Ectodermal cell (in vitro differentiated cells): ENCODE measurements at regions not wholly inside any gene's neighbourhood (a gene's known extent, or its start where the extent isn't known, plus 50 kb on each side); places are given as distances from the start of the nearest gene placed in this dataset.

ENCODE experiments used
- H3K27ac ChIP-seq: 2 replicates; pipeline ENCODE4 v1.7.0; 2013; ENCODE audit warnings: mild to moderate bottlenecking, low read depth, low read length; ENCODE audit not compliant: insufficient read depth, poor library complexity, severe bottlenecking
- H3K27me3 ChIP-seq: 2 replicates; pipeline ENCODE4 v1.7.0; 2013; ENCODE audit warnings: mild to moderate bottlenecking, low read length; ENCODE audit not compliant: insufficient read depth, control insufficient read depth, poor library complexity, severe bottlenecking
- H3K36me3 ChIP-seq: one replicate; pipeline ENCODE4 v1.7.0; 2013; ENCODE audit warnings: low read length; ENCODE audit not compliant: control insufficient read depth, insufficient read depth
- H3K4me1 ChIP-seq: one replicate; pipeline ENCODE4 v1.7.0; 2013; ENCODE audit warnings: low read length; ENCODE audit not compliant: control insufficient read depth, insufficient read depth
- H3K4me3 ChIP-seq: 2 replicates; pipeline ENCODE4 v1.7.0; 2013; ENCODE audit warnings: low read depth, low read length, control low read depth; ENCODE audit not compliant: insufficient read depth
- H3K9me3 ChIP-seq: 2 replicates; pipeline ENCODE4 v1.7.0; 2013; ENCODE audit warnings: mild to moderate bottlenecking, low read length, moderate library complexity; ENCODE audit not compliant: control insufficient read depth
- WGBS, 2 experiments: methylation state at CpG; one replicate each; pipeline ENCODE4 v1.1.7; 2013; ENCODE audit warnings: missing lambda C conversion rate in 2 of 2; 5-methylcytosine and 5-hydroxymethylcytosine counted together

DNA sequence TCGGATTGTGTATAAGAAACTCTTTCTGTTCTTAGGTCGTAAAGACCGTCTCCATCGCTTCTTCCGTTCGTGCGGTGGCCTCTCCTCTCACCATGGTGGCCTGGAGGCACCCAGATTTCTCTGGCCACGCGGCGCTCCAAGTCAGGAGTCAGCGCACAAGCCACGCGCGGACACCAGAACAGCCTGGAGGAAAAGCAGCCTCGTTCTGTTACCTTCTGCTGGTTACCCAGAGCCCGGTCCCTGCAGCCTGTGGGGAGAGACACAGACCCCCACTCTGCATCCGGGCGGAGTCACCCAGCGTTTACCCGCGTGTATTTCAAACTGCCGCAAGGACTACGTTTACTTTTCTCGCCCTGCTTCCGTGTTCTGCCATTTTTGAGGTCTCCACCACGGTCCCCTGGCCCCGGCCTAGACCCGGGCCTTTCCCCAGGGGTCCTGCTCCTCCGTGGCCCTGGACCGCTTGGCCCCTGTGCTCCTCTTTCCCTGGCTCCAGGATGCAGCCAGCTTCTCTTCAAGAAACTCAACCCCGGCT, 776.1 kb downstream of the BRD1 start:
- Histone ChIP-seq H3K9me3 (no peaks in the 10 kb centered on the region), H3K27ac (no peak overlapping the region), H3K4me1 (no peaks in the 10 kb centered on the region), H3K27me3 (no peaks in the 10 kb centered on the region), H3K36me3 (no peaks in the 10 kb centered on the region), H3K4me3 (no peak overlapping the region)
- WGBS, 2 experiments: 96% methylated on average over 31 of the region's 31 CpGs

DNA sequence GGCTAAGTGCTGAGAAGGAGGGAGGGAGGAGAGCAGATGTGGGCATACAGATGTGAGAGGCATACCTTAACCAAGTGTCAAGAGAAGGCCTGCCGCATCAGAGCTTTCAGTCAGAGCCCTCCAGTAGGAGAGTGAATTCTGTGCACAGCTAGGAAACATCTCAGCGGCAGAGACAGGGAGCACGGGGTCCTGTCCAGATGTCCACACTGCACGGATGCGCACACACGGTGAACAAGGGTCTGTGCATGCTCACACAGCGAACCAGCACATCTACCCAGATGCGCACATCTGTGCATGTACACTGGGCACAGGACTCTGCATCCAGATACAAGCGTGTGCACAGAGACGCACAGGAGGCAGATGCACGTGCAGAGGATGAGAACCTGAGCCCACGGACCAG, 778.0 kb downstream of the BRD1 start:
- 95% methylated on average over 12 of the region's 12 CpGs for WGBS, 2 experiments
- no peaks in the 10 kb centered on the region for H3K4me1 ChIP-seq
- no peak overlapping the region for H3K27ac ChIP-seq

DNA sequence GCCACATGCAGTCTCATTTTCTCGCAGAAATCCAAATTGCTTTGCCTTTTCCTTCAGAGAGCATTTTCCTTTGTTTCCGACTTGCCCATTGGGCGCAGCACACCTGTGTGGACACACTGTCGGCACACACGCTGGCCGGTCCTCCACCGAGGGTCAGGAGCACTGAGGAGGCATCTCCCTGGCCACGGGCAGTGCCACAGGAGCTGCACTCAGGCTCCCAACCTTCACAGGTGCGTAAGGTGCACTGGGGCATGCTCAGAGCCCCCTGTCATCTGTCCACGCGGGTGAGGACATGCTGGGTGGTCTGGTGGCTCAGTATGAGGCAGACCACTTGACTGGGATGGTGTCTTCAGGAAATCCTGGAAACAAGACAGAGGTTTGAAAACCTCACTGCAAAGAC, 779.1 kb downstream of the BRD1 start:
- Histone ChIP-seq H3K27me3 (no peaks in the 10 kb centered on the region), H3K4me1 (no peaks in the 10 kb centered on the region), H3K4me3 (no peak overlapping the region), H3K36me3 (no peaks in the 10 kb centered on the region), H3K9me3 (no peaks in the 10 kb centered on the region), H3K27ac (no peak overlapping the region)
- WGBS, 2 experiments: 86% methylated on average over 11 of the region's 11 CpGs

More for the DNA sequence above, 778.0 kb downstream of the BRD1 start:
- no peaks in the 10 kb centered on the region for H3K27me3 ChIP-seq
- H3K36me3 ChIP-seq: no peaks in the 10 kb centered on the region
- H3K9me3 ChIP-seq: no peaks in the 10 kb centered on the region
- no peak overlapping the region for H3K4me3 ChIP-seq

DNA sequence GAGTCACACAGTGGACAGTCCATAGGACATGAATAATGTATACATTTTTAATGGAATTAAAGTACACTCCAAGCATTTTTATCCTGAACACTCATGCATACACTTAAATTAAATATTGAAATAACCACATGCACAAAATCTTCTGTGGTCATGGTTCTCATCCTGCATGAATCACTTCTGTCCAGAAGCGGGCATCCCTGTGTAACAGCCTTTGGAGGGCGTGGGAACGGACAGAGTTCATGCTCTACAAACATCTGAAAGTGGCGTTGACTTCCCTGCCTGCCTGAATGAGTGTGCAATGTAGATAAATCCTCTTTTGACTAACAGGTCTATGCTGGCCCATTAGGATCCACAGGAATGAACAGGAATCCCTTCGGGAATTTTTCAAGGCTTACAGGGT, 780.2 kb downstream of the BRD1 start:
- no peaks in the 10 kb centered on the region for H3K4me1 ChIP-seq
- no peak overlapping the region for H3K4me3 ChIP-seq
- H3K36me3 ChIP-seq: no peaks in the 10 kb centered on the region
- H3K27ac ChIP-seq: no peak overlapping the region
- no peaks in the 10 kb centered on the region for H3K27me3 ChIP-seq
- H3K9me3 ChIP-seq: no peaks in the 10 kb centered on the region
- 96% methylated on average over 5 of the region's 5 CpGs for WGBS, 2 experiments

DNA sequence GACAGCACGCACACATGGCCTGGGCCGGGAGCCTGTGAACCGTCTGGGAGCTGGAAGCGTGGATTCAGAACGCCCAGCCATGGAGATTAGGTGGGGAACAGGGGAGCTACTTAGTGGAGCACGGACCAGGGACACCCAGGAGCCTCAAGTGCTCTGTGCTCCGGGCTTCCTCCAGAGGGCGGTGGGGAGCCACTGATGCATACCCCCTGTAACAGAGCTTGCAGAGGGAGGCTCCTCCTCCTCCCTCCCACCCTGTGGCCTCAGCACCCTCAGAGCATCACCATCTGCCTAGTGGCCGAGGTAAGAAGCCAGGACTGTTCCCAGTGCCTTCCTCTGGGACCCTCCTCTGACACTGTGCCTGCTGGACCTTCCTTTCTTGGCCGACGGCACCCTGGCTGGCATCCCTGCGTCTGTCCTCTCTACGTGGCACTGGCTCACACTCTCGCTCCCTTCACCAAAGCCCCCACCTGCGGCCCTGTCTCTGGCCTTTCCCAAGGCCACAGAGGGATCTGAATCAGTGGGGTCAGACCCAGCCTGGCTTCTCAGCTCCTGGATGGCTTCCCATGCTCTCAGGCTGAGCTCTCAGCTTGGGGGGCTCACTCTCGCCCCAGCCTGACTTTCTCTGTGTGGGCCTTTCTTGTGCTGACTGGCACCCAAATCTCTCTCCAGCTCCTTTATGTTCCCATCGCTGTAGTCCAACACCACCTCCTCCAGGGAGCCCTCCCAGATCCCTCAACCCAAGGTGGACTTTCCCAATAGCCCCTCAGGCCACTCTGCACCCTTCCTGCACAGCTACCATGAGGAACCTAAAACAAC, 780.9 kb downstream of the BRD1 start:
- no peak overlapping the region for H3K4me3 ChIP-seq
- 53 to 54% methylated on average over 17 of the region's 17 CpGs for WGBS, 2 experiments
- no peak overlapping the region for H3K27ac ChIP-seq
- H3K4me1 ChIP-seq: no peaks in the 10 kb centered on the region
- no peaks in the 10 kb centered on the region for H3K27me3 ChIP-seq
- no peaks in the 10 kb centered on the region for H3K9me3 ChIP-seq
- H3K36me3 ChIP-seq: no peaks in the 10 kb centered on the region

DNA sequence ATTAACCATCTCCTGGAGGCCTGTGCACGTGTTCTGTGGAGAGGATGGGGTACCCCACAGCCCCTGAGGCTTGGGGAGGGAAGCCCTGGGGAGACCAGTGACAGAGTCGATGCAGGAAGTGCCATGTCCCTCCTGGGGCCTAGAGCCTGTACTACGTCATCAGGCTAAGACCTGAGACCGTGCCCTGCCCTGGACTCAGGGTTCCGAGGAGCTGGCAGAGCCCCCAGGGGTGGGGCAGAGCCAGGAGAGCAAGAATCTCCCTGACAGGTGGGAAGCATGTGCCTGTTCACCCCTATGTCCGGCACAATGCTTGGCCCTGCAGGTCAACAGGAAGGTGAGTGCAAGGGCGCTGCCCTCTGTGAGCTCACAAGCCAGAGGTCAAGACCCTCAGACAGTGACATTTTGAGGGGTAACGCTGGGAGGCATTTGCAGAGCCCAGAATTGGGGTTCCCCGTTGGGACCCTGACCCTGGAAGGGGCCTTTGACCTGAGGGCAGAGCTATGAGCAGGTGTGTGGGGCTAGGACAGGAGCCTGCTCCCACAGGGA, 781.6 kb downstream of the BRD1 start:
- Histone ChIP-seq H3K9me3 (no peaks in the 10 kb centered on the region), H3K4me3 (no peak overlapping the region), H3K27me3 (no peaks in the 10 kb centered on the region), H3K27ac (no peak overlapping the region), H3K4me1 (no peaks in the 10 kb centered on the region), H3K36me3 (no peaks in the 10 kb centered on the region)
- WGBS, 2 experiments: 79 to 81% methylated on average over 9 of the region's 9 CpGs

DNA sequence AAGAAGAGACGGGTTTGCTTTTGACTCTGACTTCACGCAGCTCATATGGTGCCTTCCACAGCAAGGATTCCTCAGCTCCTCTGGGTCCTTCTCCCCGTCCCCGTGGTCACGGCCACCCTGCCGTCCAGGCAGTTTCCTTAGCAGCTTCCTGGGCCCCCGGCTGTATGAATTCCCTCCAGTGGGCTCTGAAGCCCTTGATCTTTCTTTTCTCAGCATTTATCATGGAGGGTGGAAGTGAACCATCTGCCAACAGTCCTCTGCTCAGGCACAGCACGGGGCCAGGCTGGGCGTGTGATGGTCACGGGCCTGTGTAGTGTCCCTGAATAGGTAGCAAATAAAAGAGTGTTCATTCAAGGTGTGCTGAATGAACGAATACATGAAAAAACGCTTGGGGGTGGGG, 782.4 kb downstream of the BRD1 start:
- WGBS, 2 experiments: 95% methylated on average over 12 of the region's 12 CpGs
- Histone ChIP-seq H3K27me3 (no peaks in the 10 kb centered on the region), H3K4me1 (no peaks in the 10 kb centered on the region), H3K9me3 (no peaks in the 10 kb centered on the region), H3K36me3 (no peaks in the 10 kb centered on the region), H3K27ac (no peak overlapping the region), H3K4me3 (no peak overlapping the region)

DNA sequence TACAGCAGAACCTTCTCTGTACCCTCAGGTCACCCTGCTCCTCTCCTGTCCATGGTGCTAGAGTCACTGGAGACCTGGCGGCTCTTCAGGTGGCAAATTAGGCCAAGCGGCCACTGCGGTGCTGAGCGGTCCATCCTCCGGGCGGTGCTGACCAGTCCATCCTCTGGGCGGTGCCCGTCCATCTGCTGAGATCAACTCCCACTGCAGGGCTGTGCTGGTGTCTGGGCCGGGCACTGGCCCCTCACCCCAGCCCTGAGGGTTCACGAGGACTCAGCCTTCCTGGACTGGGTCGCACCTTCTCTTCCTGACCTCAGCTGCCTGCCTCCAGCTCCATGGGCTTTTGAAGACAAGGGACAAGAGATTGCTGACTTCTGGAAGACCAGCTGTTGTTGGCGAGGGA, 782.9 kb downstream of the BRD1 start:
- H3K9me3 ChIP-seq: no peaks in the 10 kb centered on the region
- 87% methylated on average over 12 of the region's 12 CpGs for WGBS, 2 experiments
- no peaks in the 10 kb centered on the region for H3K4me1 ChIP-seq

DNA sequence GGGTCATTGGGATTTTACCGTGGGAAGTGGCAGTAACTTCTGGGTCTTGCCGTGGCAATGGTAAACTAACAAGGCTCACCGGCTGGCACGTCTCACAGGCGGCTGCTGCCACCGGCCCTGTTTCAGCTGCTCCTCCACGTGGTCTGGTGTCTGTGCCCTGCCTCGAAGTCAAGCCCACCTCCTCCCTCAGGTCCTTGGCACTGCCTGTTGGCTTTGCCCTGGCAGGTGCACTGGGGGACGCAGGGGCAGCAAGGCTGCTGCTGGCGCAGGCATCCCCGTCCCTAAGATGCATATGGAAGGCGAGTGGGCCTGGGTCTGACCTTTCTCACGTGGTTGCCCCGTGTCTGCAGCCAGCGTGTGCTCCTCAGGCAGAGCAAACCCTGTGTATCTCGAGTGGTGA, 783.6 kb downstream of the BRD1 start:
- no peaks in the 10 kb centered on the region for H3K27me3 ChIP-seq
- 90 to 91% methylated on average over 16 of the region's 16 CpGs for WGBS, 2 experiments

More for the DNA sequence above, 782.9 kb downstream of the BRD1 start:
- Histone ChIP-seq H3K36me3 (no peaks in the 10 kb centered on the region), H3K4me3 (no peak overlapping the region), H3K27ac (no peak overlapping the region), H3K27me3 (no peaks in the 10 kb centered on the region)

DNA sequence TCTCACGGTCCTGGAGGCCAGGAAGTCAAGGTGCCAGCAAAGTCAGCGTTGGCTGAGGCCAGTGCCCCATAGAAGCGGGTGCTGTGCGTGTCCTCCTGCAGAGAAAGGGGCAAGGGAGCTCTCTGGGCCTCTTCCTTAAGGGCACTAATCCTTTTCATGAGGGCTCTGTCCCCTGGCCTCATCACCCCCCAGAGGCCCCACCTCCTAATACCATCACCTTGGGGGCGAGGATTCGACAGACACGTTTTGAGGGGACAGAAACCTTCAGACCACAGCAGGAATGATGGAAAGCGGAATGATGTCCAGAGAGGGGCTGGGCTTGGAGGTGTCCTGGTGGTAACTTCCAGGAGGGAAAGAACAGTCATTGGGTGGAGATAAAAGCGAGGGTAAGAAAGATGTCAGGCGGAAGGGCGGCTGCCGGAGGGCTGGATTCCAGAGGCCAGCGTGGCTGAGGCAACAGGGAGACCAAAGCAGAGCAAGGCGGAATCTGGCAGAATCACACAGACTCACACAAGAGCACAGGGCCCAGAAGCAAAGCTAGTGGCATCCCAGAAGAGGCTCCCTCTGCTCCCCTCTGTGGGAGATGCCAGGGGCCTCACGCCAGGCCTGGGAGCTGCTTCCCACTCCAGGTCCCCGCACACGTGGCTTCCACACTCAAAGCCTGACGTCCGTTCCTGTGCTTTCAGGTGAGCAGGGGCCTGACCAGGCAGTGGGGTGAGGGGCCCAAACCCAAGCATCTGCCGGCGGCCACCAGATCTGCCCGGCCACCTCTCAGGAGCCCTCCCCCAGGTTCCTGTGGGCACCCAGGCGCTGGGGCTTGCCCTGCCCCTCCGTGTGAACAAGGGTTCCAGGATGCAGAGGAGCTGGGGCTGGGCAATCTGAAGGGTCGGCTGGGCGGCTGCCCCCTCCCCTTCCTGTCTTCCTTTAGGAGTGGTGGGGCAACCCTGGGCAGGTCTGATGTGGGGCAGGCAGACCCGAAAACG, 784.5 kb downstream of the BRD1 start:
- 82 to 83% methylated on average over 28 of the region's 28 CpGs for WGBS, 2 experiments
- Histone ChIP-seq H3K36me3 (no peaks in the 10 kb centered on the region), H3K4me1 (no peaks in the 10 kb centered on the region), H3K4me3 (no peak overlapping the region), H3K27ac (no peak overlapping the region), H3K9me3 (no peaks in the 10 kb centered on the region), H3K27me3 (no peaks in the 10 kb centered on the region)

More for the DNA sequence above, 783.6 kb downstream of the BRD1 start:
- Histone ChIP-seq H3K4me3 (no peak overlapping the region), H3K9me3 (no peaks in the 10 kb centered on the region), H3K27ac (no peak overlapping the region), H3K36me3 (no peaks in the 10 kb centered on the region), H3K4me1 (no peaks in the 10 kb centered on the region)
